ENCODE measurements at regions not wholly inside any gene's neighbourhood (a gene's known extent, or its start where the extent isn't known, plus 50 kb on each side); places are given as distances from the start of the nearest gene placed in this dataset.
"Not testable (repeated sequence)": the region's sequence is repeated elsewhere in the genome, so short reads cannot be mapped to it uniquely, and the experiment has no call there.

GRCh38 chr6:164048840-164049516, 634.5 kb downstream of the QKI start:
- no peak for DNase-seq (ENCODE audit: extremely low read depth, insufficient read length)
- H3K27me3 ChIP-seq (replicated peaks; ENCODE audit: control insufficient read depth, insufficient read depth, low read length): no peaks in the 10 kb centered on the region
- no peak overlapping the region for H3K4me3 ChIP-seq (replicated peaks; ENCODE audit: low read depth, low read length)
- H3K36me3 ChIP-seq (ENCODE audit: control insufficient read depth, insufficient read depth, low read length): no peaks in the 10 kb centered on the region
- no peak for TF ChIP-seq CTCF (IDR thresholded peaks at IDR 0.05; ENCODE audit: insufficient read depth, low read length, poor library complexity, severe bottlenecking)

- Histone ChIP-seq H3K4me3 (replicated peaks; ENCODE audit: low read depth, low read length) (no peak overlapping the region), H3K27me3 (replicated peaks; ENCODE audit: control insufficient read depth, insufficient read depth, low read length) (no peaks in the 10 kb centered on the region), H3K36me3 (ENCODE audit: control insufficient read depth, insufficient read depth, low read length) (no peaks in the 10 kb centered on the region)
- DNase-seq (ENCODE audit: extremely low read depth, insufficient read length): no peak
- no peak for TF ChIP-seq CTCF (IDR thresholded peaks at IDR 0.05; ENCODE audit: insufficient read depth, low read length, poor library complexity, severe bottlenecking)
These were observed 630.6 kb downstream of the QKI start for GRCh38 chr6:164045082-164045481.

GRCh38 chr6:164043656-164044055, 629.1 kb downstream of the QKI start:
- H3K4me3 ChIP-seq (replicated peaks; ENCODE audit: low read depth, low read length); DNase-seq (ENCODE audit: extremely low read depth, insufficient read length); H3K27me3 ChIP-seq (replicated peaks; ENCODE audit: control insufficient read depth, insufficient read depth, low read length); H3K36me3 ChIP-seq (ENCODE audit: control insufficient read depth, insufficient read depth, low read length): not testable (repeated sequence)

- no peak overlapping the region for H3K4me3 ChIP-seq (replicated peaks; ENCODE audit: low read depth, low read length)
- DNase-seq (ENCODE audit: extremely low read depth, insufficient read length): no peak
- TF ChIP-seq CTCF (IDR thresholded peaks at IDR 0.05; ENCODE audit: insufficient read depth, low read length, poor library complexity, severe bottlenecking): no peak
- H3K36me3 ChIP-seq (ENCODE audit: control insufficient read depth, insufficient read depth, low read length): no peaks in the 10 kb centered on the region
- no peaks in the 10 kb centered on the region for H3K27me3 ChIP-seq (replicated peaks; ENCODE audit: control insufficient read depth, insufficient read depth, low read length)
These were observed 627.7 kb downstream of the QKI start for GRCh38 chr6:164042212-164042611.

- H3K4me3 ChIP-seq (replicated peaks; ENCODE audit: low read depth, low read length): no peak overlapping the region
- H3K27me3 ChIP-seq (replicated peaks; ENCODE audit: control insufficient read depth, insufficient read depth, low read length): no peaks in the 10 kb centered on the region
- no peaks in the 10 kb centered on the region for H3K36me3 ChIP-seq (ENCODE audit: control insufficient read depth, insufficient read depth, low read length)
- TF ChIP-seq CTCF (IDR thresholded peaks at IDR 0.05; ENCODE audit: insufficient read depth, low read length, poor library complexity, severe bottlenecking): no peak
- DNase-seq (ENCODE audit: extremely low read depth, insufficient read length): no peak
These were observed 626.5 kb downstream of the QKI start for GRCh38 chr6:164040994-164041393.

- no peaks in the 10 kb centered on the region for H3K27me3 ChIP-seq (replicated peaks; ENCODE audit: control insufficient read depth, insufficient read depth, low read length)
- no peak overlapping the region for H3K4me3 ChIP-seq (replicated peaks; ENCODE audit: low read depth, low read length)
- no peak for DNase-seq (ENCODE audit: extremely low read depth, insufficient read length)
- H3K36me3 ChIP-seq (ENCODE audit: control insufficient read depth, insufficient read depth, low read length): no peaks in the 10 kb centered on the region
- no peak for TF ChIP-seq CTCF (IDR thresholded peaks at IDR 0.05; ENCODE audit: insufficient read depth, low read length, poor library complexity, severe bottlenecking)
These were observed 625.4 kb downstream of the QKI start for GRCh38 chr6:164039954-164040375.

All from GM06990 (cell line).